ENCODE measurements at regions not wholly inside any gene's neighbourhood (a gene's known extent, or its start where the extent isn't known, plus 50 kb on each side); places are given as distances from the start of the nearest gene placed in this dataset.
A peak's percentile ranks its signal among the peaks of the same experiment; 100 is the strongest.

- peak; percentile 56 for DNase-seq
Measured at GRCh38 chr5:68432682-68433081, 217.1 kb downstream of the PIK3R1 start.

GRCh38 chr5:68433526-68433922, 218.0 kb downstream of the PIK3R1 start:
- DNase-seq: no peak

- DNase-seq: peak; percentile 91
Measured at GRCh38 chr5:68433923-68434879, 218.6 kb downstream of the PIK3R1 start.

GRCh38 chr5:68435611-68436010, 220.1 kb downstream of the PIK3R1 start:
- DNase-seq: no peak

GRCh38 chr5:68436686-68437520, 221.3 kb downstream of the PIK3R1 start:
- no peak for DNase-seq

- no peak for DNase-seq
Measured at GRCh38 chr5:68438876-68439275, 223.3 kb downstream of the PIK3R1 start.

GRCh38 chr5:68440245-68440644, 224.7 kb downstream of the PIK3R1 start:
- no peak for DNase-seq

GRCh38 chr5:68440651-68441050, 225.1 kb downstream of the PIK3R1 start:
- no peak for DNase-seq

- DNase-seq: peak; percentile 16
Measured at GRCh38 chr5:68441309-68442073, 225.9 kb downstream of the PIK3R1 start.

- no peak for DNase-seq
Measured at GRCh38 chr5:68443091-68443490, 227.5 kb downstream of the PIK3R1 start.

- DNase-seq: no peak
Measured at GRCh38 chr5:68444048-68444447, 228.5 kb downstream of the PIK3R1 start.

GRCh38 chr5:68444833-68445232, 229.3 kb downstream of the PIK3R1 start:
- no peak for DNase-seq

- DNase-seq: no peak
Measured at GRCh38 chr5:68445257-68446069, 229.9 kb downstream of the PIK3R1 start.

- DNase-seq: no peak
Measured at GRCh38 chr5:68446070-68446357, 230.5 kb downstream of the PIK3R1 start.

GRCh38 chr5:68446487-68446894, 230.9 kb downstream of the PIK3R1 start:
- DNase-seq: no peak

- no peak for DNase-seq
Measured at GRCh38 chr5:68447136-68447929, 231.8 kb downstream of the PIK3R1 start.

GRCh38 chr5:68449380-68449779, 233.8 kb downstream of the PIK3R1 start:
- no peak for DNase-seq

- DNase-seq: no peak
Measured at GRCh38 chr5:68450245-68450852, 234.8 kb downstream of the PIK3R1 start.

GRCh38 chr5:68452286-68452685, 236.7 kb downstream of the PIK3R1 start:
- DNase-seq: no peak

GRCh38 chr5:68454172-68454571, 238.6 kb downstream of the PIK3R1 start:
- DNase-seq: no peak

- DNase-seq: no peak
Measured at GRCh38 chr5:68454766-68455165, 239.2 kb downstream of the PIK3R1 start.

Measured in CD4-positive, alpha-beta T cell treated with Interleukin-10 for 1 hour (primary cell).